Stimulated activated CD8-positive, alpha-beta memory T cell treated with anti-CD3 and anti-CD28 coated beads, Interleukin-12 subunit alpha, Interleukin-12 subunit beta, amount 100 ng/mL, for 24 hours (primary cell): ENCODE measurements at regions not wholly inside any gene's neighbourhood (a gene's known extent, or its start where the extent isn't known, plus 50 kb on each side); places are given as distances from the start of the nearest gene placed in this dataset.
"Not testable (repeated sequence)": the region's sequence is repeated elsewhere in the genome, so short reads cannot be mapped to it uniquely, and the experiment has no call there.

Source experiments
- DNase-seq: peaks from one replicate; pipeline ENCODE4 v3.0.0-alpha.2; 2020; ENCODE audit errors: extremely low read depth

GRCh38 chr6:4412077-4412476 is 276.7 kb upstream of the ECI2 start:
- DNase-seq, result no peak

- DNase-seq, result not testable (repeated sequence)
Observed at GRCh38 chr6:4407710-4408109, 272.3 kb upstream of the ECI2 start.

DNA sequence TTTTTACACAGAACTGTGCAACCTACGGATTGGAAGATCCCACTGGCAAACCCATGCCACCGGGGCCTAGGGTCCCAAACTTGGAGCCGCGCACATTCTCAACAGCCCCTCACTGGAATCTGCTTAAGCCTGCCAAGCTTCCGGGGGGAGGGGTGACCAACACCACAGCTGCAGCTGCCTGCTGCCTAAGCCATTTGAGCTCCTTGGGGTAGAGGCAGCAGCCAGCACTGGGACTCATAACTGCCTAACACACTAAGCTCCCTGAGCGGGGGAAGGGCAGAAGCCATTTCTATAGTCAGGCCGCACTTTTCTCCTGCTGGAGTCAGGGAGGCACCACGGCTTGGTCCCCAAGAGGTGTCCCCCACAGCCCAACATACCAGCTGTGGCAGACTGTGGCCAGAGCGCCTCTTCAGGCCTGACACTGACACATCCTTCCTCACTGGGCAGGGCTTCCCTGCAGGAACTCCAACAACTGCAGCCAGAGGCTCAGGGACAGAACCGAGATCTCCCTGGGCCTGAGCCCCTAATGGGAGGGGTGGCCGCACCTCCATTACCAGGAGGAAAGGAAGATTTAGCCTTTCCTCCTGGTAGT is 270.3 kb upstream of the ECI2 start:
- DNase-seq, result no peak

GRCh38 chr6:4404415-4404814 is 269.0 kb upstream of the ECI2 start:
- no peak for DNase-seq

DNA sequence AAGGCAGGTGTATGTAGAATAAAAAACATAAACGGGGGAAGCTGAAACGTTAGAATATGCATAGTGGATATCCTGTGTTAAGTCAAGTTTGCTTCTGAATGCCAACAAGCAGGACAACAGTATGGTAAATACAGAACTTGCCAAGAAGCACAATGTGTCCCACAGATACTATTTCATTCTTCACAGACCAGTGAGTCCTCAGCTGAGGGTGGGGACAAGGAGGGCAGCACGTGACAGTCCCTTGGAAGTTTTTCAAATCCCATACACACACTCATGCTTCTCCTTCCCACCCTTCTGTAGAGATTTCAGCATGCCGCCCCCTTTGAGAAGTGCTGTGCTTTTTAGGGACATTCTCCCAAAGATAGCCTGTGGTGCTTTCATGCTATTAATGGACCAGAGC is 268.5 kb upstream of the ECI2 start:
- DNase-seq, result no peak

DNA sequence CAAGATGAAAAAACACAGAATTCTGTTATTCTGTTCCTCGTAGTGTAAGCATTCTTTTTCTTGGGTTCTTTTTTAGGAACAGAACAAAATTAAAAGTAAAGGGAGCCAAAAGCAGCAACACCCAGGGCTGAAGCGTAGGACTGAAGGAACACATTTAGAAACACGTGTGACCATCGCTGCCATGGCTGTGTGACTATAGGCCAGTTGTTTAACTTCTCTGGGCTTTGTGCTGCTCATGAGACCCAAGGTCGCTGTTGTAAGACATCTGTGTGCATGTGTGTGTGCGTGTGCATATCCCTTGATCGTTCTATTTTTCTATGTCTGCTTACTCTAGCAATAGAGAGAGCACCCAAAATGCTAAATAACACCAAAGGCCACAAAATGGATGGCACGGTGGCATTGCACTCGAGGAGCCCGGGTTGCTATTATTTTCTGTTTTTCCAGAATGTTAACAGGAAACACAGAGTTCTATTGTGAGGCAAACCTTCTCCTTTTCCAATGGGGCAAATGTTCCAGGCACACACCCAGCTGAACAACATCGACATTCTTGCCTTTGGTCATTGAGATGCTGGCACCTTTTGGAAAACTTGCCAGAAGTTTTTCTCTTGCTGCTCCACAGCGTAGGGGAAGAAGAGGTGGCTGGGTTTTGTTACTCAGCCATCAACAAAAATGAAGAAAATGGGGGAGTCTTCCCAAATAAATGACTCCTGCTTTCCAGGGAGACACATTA is 267.8 kb upstream of the ECI2 start:
- no peak for DNase-seq

DNA sequence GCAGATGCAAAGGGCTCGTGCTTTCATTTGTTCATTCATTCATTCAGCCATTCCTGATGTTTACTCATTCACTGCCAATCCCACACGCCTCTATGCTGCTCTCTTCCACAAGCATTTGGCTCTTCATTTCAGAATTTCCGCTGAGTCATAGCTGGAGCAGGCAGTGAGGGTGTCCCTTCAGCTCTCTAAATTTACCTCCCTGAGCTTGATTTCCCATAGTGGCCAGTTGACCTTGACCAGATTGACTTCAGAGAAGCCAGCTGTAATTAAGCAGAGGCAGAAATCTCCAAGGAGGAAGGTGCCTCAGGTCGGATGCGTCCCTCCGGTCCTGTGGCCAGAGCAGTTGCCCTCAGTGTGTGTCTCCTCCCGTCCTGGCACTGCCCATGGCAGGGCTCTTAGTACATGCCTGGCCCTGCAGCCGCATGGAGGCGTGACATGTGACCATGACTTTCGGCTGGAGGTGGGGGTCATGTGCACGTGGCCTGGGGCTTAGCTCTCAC is 267.2 kb upstream of the ECI2 start:
- no peak for DNase-seq

DNA sequence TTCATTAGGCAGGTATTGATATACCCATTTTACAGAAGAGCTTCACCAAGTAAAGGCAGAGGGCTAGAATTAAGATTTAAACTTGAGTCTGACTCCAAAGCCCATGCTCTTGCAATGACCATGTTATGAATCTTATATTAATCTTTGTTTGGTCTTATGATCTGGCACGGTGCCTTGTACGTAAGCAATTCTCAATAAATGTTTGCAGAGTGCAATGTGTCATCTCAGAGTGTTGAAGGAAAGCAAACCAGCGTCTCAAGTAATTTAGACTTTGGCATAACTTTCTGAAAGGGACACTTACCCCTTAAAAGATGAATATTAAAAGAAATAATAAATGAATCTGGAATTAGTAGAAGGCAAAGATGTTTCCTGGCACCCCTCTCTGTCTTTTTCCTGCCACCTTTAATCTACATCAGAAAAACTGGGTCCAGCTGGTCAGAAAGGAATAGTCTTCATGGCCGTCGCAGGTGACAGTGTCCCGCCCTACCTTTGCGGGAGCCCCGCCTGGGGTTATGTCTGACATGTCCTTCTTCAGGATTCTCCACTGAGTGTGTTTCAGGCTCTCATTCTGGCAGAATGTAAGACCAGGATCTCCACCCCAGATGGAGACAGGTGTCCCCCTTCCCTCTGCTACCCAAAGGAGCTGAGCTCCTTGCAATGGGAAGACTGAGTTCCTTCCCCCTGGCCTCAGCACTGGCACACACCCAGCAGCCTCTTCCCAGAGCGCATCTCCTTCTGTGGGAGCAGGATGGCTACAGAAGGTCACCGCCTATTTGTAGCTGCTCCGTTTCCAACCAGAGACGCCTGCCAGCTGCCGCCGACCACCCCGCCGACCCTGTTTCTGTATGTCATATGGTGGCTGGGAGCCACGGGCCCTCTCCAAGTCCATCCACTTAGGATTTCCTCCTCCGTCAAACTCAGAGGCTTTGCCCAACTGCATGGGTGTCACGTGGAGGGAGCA is 266.3 kb upstream of the ECI2 start:
- no peak for DNase-seq

DNA sequence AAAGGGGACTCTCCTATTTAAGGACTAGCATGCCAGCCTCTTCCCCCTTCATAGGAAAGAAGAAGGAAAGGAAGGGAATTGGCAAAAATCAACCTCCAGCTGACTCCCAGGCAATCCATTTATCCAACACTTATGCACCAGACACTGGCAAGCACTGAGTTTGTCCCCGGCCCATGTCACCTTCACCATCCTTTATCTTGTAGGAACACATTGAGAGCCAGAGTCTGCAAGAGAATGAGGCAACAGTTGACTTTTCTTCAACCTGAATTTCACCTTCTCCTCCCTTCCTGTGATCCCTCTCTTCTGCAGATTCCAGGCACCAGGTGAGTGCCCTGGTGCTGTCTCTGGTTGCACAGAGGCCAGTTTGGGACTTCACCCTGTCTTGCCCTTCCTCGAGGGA is 264.3 kb upstream of the ECI2 start:
- DNase-seq, result no peak

DNA sequence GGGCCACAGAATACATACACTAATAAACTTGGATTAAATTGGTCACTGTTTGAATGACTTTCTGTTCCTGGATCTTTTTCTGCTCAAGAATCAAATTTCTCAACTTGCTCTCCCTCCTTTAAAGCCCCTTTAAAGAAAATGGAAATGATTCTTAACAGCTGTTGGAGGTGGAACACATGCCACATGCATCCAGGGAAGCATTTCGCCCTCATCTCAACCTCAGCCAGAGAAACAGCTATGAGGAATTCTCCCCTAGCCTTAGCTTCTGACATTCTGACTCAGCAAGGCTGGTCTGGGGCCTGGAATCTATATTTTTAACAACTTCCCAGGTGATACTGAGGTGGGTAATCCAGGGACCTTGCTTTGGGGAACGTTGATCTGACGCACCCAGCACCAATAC is 263.4 kb upstream of the ECI2 start:
- DNase-seq, result no peak

DNA sequence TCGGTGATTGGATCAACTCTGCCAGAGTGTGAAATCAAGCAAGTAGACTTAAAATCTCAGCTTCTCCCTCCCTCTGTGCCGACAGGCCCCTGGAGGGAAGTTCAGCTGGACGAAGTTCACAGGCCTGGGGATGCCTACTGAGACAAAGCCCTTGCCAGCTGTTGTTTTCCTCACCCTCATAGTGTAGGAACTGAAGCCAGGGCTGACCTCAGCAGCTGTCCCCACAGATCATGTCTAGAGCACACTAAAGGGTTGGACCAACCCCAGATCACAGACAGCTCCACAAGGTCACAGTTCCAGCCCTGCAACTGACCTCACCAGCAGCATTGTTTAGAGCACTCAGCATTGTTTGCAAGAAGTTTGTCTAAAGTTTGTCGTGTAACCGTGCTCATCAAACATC is 261.9 kb upstream of the ECI2 start:
- no peak for DNase-seq

DNA sequence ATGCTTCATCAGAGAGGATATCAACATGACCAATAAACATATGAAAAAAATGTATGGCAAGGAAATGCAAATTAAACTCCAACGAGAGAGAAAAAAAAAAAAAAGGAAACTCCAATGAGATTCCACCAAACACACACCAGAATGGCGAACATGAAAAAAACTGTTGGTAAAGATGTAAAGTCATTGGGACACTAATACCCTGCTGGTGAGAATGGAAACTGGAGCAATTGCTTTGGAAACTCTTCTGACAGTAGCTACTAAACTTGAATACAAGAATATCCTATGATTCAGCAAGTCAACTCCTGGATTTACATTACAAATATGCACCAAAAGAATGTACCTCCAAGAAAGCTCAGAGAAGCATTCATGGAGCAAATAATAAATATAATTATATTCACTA is 260.7 kb upstream of the ECI2 start:
- no peak for DNase-seq

GRCh38 chr6:4395386-4395785 is 260.0 kb upstream of the ECI2 start:
- no peak for DNase-seq

DNA sequence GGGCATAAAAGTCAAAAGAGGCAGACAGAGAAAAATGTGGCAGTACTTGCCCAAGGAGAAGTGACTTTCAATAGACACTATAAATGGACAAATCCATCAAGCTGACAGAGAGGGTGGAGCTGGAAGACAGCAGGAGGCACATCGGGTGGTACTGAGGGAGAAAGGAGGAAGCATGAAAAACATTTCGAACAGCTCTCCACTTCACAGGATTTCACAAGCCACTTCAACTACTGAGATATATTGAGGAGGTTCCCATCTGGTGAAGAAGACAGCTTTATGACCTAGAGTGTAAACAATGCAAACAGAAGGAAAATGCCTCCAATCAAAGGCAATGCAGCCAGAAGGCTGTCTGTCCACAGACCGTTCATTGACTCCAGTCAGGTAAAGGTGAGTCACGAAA is 259.4 kb upstream of the ECI2 start:
- no peak for DNase-seq

DNA sequence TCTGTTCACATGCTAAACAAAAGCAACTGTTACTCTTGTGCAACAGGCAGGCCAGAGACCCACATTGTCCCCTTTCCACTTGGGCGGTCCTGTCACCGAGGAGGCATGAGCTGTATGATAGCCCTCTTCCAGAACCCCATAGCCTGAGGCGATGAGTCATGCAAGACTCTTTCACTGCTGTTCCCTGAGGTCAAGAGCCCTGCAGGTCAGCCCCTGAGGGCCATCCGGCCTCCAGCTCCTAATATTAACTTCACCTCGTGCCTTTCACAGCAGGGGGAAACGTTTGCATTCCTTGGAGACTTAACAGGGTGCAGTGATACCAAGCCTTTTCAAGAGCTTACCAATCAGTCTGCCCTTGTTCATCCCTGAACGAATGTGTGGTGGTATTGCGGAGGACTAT is 253.3 kb upstream of the ECI2 start:
- DNase-seq, result no peak

- DNase-seq, result no peak
Observed at GRCh38 chr6:4384656-4385055, 249.3 kb upstream of the ECI2 start.

DNA sequence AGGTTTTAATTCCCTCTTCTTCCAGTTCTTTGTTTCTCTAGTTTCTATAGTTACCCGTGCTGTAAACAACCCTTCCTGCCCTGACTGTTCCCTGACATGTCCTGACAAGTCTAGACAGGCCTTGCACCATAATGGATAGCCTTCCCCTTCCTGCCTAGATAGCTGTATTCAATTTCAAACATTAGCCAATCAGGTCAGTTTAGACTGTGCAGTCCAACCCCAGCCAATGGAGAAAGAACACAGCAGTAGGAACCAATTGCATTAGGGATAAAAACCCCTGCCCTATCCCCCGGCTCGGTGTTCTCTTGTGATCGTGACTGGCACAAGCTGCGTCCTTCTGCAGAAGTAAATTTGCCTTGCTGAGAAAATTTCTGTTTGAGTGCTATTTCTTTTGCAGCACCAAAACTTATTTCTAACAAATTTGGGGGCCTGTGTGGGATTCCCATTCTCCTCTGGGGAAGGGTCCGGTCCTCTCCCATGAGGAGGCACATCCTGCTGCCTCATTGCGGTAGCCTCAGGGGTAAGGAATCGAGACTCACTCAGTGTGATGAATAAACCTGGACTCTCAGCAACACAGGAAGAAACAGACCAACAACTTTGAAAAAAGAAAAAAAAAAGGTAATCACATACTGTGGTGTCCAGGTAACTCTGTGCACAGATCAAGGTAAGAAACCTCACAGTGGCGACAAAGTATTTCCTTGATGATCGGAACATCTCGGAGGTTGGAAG is 248.7 kb upstream of the ECI2 start:
- no peak for DNase-seq

- DNase-seq, result no peak
Observed at GRCh38 chr6:4382362-4382853, 247.0 kb upstream of the ECI2 start.

GRCh38 chr6:4381381-4381780 is 246.0 kb upstream of the ECI2 start:
- DNase-seq, result no peak

- DNase-seq, result no peak
Observed at GRCh38 chr6:4380881-4381281, 245.5 kb upstream of the ECI2 start.

- no peak for DNase-seq
Observed at GRCh38 chr6:4379958-4380357, 244.6 kb upstream of the ECI2 start.
